Middle frontal gyrus (tissue), 1 donor: ENCODE measurements at regions not wholly inside any gene's neighbourhood (a gene's known extent, or its start where the extent isn't known, plus 50 kb on each side); places are given as distances from the start of the nearest gene placed in this dataset.

ENCODE experiments used
- DNase-seq: peaks from one replicate; pipeline ENCODE4 v3.0.0-alpha.2; 2015; ENCODE audit warnings: low spot score; ENCODE audit errors: extremely low spot score

DNA sequence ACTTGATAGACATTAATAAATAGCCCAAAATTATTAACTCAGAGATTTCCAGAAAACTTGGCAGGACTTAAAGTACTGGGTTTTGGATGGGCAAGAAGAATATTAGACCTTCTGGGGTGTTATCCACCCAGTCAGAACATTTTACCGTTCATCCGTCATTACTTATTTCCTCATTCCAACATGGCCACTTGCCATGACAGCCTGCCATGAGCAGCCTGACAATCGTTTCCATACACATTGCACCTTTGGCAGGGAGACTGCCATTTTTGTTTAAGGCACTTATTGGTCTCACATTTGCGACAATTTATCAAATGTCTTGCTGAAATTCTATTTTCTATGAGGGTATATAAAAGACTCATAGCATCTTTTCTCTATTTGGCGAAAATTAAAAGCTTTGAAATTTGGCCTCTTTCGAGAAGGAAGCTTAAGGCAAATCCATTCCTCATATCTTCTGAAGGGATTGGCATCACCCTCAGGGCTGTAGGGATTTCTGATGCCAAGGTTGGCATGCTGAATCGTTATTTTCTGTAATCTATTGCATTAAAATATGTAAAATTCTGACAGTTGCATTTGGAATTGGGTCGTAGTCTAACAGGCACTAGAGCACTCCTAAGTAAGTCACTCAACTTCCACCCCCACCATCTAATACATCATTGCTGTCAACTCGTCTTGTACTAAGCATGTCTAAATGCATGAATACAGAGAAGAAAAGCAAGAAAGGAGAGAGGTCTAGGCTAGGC is 406.3 kb upstream of the PIK3C3 start:
- DNase-seq: no peak

DNA sequence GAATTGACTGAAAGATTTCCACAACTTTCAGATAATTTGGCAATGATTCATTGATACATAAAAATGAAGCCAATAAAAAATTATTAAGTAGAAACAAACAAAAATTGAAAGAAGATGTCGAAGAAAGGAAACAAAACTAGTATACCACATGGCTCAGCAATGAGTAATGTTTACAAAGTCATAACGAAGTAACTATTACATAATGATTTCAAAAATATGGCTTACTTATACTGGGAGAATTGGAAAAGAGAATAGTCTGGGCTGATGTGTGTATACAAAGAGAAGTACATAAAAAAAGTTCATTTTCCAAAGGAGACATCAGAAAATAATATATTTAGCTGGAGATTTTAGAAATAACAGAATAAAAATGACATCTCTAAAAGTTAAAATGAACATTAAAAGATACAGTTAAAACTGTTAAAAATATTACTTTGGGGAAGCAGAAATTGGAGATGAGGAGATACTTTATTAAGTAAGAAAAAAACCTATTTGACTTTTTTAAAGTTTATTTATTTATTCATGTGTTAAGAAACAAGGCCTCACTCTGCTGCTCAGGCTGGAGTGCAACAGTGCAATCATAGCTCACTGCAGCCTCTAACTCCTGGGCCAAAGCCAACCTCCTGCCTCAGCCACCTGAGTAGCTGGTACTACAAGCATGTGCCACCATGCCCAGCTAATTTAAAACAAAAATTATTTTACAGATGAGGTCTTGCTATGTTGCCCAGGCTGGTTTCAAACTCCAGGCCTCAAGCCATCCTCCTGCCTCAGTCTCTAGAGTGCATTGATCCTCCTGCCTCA is 409.7 kb upstream of the PIK3C3 start:
- DNase-seq: no peak

DNA sequence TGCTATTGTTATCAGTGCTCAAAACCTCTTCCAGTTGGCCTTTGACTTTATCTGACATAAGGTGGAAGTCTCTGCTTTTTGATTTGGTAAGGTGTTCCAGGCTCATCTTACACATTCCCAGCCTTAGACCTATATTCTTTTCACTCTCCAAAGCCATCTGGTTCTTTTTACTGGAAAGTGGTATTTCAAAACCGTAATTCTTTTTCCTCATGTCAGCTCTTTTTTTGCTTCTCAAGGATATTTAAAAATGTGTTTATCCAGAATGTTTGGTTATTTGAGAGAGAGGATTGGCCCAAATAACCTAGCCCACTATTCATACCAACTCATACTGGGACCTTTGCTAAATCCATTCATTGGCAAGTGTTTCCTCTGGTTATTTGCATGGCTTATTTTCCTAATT is 411.2 kb upstream of the PIK3C3 start:
- DNase-seq: no peak

DNA sequence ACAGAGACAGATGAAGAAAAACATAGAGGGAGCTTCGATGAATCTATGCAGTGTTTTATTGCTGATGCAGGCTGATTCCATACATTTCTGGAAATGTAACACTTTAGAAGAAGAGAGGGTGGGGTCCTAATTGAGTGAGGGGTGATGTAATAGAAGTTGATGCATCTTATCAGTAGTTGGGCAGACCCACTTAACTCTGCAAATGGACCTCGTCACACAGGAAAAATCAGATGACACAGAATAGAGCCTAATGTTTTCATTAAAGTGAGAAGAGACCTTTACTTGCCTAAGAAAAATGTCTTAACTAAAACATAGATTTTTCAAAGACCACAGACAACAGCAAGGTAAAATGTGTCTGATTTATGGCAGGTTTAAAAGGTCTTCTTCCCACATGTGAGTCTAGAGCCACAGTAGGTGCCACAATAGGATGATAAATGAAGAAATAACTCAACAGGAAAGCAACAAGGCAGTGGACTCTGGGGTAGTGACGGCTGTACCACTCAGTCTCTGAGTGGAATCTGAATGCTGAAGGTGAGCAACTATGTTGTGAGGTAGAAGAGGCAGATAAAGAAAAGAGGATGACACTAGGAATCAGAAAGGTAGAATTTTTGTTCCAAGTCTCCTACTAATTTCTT is 414.7 kb upstream of the PIK3C3 start:
- no peak for DNase-seq

DNA sequence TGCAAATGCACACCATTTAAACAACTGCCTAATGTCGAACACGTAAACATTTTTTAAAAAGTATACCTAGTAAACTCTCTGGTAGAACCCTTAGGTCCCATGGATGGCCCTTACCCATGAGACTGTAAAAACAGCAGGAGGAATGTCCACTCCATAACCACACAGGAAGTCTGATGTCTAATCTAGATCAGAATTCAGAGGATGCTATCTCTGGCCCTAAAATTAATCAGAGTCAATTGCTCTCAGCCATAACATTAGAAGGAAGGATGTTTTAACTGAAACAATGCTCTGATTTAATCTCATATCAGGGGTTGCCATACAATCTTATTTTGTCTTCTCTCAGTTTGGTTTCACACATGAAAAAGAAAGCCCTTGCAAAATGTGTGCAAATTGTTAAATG is 416.3 kb upstream of the PIK3C3 start:
- no peak for DNase-seq

DNA sequence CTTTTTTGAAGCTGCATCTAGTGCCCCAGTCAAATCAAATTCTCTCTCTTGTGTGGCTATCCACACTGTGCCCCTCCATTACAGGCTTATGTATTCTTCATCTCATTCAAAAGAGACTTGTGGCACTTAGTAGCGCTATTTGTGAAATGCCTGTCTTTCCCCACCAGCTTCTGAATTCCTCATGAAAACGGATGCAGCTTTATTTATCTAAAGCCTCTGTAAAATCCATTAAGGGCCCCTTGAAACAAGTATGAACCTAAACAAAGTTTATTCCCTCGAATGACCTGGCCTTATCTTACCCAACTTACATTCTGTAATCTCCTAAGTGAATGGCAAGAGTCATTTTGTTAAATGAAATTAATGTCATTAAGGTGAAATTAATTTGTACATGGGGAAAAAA is 417.4 kb upstream of the PIK3C3 start:
- no peak for DNase-seq

DNA sequence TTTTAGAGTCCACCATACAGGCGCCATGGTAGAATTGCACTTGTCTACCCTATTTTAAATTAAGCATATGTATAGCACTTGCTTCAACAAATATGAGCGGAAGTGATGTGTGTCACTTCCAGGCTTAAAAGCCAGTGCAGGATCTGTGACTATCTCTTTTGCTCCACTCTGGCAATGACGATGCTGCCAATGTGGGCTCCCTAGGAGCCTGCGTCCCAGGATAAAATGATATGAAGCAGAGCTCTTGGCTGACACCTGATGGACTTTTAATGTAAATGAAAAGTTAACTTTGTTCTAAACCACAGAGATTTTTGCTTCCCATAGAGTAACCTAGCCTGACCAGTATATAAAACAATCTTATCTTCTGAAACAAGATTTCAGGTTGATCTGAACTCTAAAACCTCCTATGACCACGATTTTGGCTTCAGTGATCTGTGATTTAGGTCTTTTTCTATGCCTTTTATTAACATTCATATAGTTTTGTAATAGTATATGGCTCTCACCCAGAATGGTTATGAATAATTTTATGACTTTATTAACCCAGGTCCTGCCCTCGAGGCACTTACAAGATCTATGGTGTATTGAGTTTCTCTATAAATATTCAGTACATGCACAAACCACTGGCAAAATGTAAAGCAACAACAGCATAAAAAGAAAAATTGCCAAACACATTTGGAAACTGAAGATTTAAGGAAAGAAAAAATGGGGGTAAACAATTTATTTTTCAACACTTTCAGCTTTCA is 422.5 kb upstream of the PIK3C3 start:
- no peak for DNase-seq

DNA sequence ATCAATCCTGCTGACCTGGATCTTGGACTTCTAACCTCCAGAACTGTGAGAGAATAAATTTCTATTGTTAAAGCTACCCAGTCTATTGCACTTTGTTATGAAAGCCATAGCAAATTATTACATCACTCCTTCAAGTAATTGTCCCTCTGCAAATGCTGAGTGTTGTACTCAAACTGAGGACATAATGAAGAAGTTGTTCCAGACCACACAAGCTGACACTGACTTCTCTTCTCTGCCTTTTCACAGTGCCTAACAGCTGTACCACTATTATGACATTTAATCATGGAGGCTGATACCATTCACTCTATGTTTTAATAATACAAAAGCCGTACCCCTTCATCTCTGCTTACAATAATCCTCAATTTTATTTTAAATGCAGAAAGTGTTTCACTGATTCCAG is 424.1 kb upstream of the PIK3C3 start:
- no peak for DNase-seq

DNA sequence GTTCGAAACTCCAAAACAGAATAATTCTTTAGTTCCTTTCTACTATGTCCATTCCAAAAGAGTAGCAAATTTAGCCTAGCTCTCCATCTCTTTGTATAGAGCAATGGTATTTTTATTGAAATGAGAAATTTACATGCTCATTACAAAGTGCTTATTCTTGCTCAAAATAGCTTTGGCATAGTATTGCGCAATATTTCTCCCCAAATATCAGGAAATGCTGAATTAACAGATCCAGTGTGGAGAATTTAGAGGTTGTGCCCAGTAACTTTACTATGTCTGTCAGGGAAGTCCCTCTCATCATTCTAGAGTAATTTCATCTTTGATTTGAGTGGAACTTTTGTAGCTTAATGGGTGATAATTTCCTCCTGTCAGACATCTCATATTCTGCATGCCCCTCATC is 425.9 kb upstream of the PIK3C3 start:
- DNase-seq: no peak

DNA sequence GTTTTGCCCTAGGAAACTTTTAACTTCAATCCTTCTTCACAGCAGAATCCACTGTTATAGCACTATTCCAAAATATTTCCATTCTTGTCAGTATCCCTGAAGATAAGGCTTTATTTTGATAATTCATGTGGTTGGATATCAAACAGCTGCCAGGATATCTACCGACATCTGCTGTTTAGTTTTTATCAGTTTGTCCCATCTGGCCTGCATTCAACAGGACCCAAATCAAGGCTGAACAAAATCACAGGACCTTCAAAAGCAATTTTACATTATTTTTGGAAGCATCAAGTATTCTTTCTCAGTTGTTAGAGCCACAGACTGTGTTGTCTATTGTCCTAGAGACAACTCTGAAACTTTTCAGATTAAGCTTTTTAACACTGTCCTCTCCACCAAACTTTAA is 429.0 kb upstream of the PIK3C3 start:
- DNase-seq: no peak

DNA sequence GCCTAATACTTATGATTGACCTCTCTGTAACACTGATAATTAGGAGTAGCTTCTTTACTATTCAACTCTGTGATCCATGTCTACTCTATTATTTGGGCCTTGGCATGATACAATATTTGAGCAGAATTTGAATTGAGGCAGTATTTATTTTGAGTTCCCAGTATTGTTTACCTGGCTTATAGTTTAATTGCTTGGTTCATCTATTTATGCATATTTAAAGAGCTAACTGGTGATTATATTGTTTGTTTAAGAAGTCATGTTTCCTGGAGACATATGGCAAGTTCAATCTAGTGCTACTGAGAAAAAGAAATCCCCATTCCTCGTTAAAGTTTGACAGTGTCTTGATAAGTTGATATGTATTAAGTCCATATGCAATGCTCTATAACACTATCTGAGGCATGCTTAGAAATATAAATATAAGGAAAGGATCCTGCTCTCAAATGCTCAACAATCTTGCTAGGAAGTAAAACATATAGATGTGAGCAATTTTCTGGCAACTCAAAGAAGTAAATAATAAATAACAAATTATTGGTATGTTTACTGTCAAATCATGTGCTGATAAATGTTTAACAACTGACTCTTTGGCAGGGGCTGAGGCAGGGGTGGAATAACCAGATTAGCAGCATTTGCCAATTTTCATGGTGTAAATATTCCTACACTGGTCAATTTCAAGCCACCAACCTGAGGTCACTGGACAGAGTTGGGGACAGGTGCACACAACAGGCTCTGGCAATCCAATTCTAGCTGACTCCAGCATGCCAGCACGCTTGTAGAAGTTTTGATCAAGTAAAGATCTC is 430.2 kb upstream of the PIK3C3 start:
- DNase-seq: no peak

DNA sequence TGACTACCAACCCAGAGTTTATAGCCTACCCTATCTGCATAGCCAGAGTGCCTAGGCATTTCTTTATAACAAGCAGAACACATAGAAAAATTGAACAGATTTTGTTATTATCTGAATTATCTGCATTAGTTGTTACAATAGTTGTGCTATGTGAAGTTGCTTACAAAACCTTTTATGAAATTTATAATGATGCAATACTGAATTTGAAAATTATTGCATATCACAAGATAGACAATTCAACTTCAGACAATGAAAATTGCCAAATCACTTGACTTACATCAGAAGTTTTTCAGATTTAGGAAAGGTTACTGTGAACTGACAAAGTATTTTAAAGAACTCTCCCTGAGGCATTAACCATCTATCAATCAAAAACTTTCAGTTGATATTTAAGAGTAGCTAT is 437.9 kb upstream of the PIK3C3 start:
- DNase-seq: no peak

DNA sequence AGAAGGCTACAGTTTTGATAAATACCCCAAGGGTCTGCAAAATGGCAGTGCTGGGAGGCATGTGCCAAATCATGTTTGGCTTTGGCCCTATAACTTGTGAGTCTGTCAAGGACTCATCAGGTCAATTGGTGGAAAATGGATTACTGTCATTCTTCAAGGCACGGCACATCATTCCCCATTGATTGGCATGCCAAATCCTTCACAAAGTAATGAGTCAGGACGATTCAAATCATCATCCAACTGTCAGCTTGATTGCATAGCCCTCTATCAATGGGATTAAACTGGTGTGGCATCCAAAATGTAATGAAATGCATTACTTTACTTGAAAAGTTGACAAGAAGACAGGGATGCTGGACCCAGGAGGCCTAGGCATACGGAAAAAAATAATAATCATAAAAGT is 441.6 kb upstream of the PIK3C3 start:
- DNase-seq: no peak

DNA sequence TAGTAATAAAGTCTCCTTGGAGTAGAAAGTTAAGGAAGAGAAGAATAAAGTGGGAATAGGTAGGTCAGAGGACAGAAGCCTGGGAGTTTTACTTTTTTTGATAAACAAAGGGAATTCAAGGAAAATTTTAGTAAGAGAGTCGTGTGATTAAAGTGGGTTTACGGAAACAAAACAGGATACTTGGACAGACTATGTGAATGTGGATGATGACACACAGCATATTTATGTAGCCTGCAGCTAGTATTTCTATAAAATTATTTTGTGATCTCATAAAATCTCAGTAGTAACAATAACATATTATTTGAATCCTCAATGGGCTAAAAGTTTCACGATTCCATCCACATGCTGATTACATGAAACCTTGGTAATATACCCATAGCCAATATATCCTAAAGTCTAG is 450.7 kb upstream of the PIK3C3 start:
- DNase-seq: no peak

DNA sequence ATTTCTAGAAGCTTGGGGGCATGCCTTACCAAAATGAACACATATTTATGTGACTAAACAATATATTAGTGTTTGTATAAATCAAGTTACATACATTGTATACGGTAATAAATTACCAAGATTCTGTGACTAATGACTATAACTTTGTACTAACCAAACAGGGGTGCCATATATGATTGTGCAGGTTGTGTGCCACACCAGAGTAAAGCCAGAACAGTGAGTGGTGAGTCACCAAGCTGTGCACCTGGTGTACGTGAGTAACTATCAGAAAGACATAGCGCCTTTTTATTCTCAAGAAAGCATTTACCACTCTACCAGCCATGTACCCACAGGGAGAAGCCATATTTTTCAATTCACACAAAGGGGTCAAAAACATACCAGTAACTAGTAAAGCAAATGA is 453.2 kb upstream of the PIK3C3 start:
- DNase-seq: no peak

DNA sequence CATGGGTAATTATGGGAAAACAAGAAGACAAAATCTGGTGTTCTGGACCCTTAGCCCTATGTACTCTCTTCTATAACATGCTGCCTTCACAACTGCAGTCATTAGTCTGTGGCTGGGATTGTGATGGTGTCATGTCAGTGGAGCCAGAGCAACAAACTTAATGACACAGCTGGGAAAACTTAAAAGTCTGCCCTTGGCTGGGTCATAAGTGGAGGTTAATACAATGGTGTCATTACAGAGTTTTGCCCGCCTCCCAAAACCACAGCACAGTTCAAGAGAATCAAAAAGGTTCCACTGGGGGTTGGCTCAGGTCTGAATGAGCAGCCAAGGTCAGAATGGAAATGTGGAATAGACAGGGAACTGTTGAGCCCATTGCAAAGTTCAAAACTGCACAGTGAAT is 455.7 kb upstream of the PIK3C3 start:
- no peak for DNase-seq

DNA sequence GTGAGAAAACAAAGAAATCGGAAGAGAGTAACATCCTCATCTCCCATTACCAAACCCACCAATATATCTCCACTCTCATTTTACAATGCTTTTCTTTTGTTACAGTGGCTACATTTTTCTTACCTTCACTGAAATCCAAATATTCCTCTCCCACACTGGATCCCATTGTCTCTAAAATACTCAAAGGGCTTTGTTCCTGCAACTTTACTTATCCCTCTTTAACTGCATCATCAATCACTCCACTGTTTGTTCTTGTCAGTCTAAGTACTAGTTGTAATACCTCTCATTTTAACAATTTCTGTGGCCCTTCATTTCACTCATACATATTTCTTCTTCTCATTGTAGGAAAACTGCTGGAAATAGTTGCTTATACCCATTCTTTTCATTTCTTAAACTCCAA is 464.2 kb upstream of the PIK3C3 start:
- no peak for DNase-seq

DNA sequence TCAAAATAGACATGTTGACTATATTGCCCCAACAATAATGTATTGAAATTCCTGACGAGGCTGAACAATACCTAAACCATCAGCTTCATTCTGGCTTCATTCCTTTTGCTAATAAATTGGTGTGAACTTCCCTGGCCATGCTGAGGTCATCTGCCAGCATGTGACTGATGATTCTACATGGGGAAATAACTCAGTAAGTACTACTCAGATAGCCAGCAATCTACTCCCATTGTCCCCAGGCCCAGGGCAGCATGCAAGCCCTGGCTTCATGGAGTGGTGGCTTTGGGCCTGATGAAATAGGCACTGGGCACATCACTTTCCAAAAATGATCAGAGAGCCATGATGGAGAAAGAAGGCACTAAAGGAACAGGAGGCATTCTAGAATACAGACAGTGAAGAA is 468.5 kb upstream of the PIK3C3 start:
- no peak for DNase-seq

DNA sequence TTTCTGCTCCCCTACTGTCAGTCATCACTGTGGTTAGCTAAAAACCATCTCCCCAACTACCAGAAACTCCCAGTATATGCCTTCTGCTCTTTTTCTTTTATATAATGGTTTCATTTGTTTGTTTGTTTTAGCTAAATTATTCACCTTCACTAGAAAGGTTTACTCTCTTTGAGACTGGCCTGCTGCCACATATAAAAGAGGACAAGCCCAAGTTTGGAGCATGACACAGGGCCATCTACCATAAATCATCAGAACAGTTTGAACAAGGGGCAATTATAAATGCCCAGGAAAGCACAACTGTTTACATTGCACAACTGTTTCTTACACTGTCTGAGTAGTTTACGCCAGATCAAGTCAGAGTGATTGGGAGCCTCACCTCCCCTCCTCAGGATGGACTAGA is 471.0 kb upstream of the PIK3C3 start:
- no peak for DNase-seq

DNA sequence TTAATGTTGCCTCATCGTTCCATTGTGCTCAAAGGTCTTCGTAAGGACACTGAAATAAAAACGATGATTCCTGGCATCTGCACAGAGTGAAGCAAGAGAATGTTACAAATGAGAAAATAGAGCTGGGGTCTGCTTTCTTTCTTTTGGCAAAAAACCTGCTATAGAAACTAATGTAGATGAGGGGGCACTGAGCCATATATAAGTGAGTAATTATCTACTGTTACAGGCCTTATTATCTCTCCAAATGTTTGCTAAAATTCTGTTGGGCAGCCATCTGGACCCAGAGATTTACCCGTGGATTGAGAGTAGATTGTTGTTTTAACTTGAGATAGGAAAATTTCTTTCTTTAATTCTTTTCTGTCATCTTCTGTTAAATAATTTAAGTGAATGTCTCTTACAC is 472.5 kb upstream of the PIK3C3 start:
- DNase-seq: no peak
